ENCODE measurements at regions not wholly inside any gene's neighbourhood (a gene's known extent, or its start where the extent isn't known, plus 50 kb on each side); places are given as distances from the start of the nearest gene placed in this dataset.

- Mint-ChIP-seq H3K4me3 (no peak overlapping the region), H3K27ac (no peak overlapping the region), H3K27me3 (peaks cover 7% of the 10 kb centered on the region), H3K9me3 (ENCODE audit: insufficient read depth) (peaks cover 8% of the 10 kb centered on the region), H3K4me1 (no peaks in the 10 kb centered on the region)
- ChIA-PET CTCF (no interaction called here), POLR2A (no interaction called here)
- H2AFZ ChIP-seq (ENCODE audit: insufficient read depth, low read depth, low read length, poor library complexity, severe bottlenecking): no peak overlapping the region
- H3K4me3 ChIP-seq (ENCODE audit: control extremely low read depth in 1 of 5, extremely low read depth in 1 of 5, insufficient read depth in 1 of 5, low read depth in 2 of 5, low read length in 4 of 5): no peak overlapping the region
- DNase-seq: no peak
- H3K9ac ChIP-seq (ENCODE audit: low read length): no peak overlapping the region
- H3K27me3 ChIP-seq (replicated peaks in 1 of 4; ENCODE audit: control extremely low read depth in 1 of 4, control insufficient read depth in 3 of 4, insufficient read depth in 4 of 4, low read length in 3 of 4): peaks cover 0 to 3% (median 0%) of the 10 kb centered on the region in 4 experiments
- no peaks in the 10 kb centered on the region for H4K20me1 ChIP-seq (ENCODE audit: control insufficient read depth, insufficient read depth, low read length, poor library complexity, severe bottlenecking)
- intact Hi-C loops (cut with micrococcal nuclease): no loop called here
- WGBS (ENCODE audit: insufficient coverage): 88% methylated on average over 11 of the region's 11 CpGs
- no peak for TF ChIP-seq EZH2 (IDR thresholded peaks at IDR 0.05; ENCODE audit: borderline replicate concordance, insufficient read depth, low read depth, low read length, poor library complexity, severe bottlenecking)
- no peak for TF ChIP-seq CTCF (IDR thresholded peaks at IDR 0.05)
- no peaks in the 10 kb centered on the region for H3K79me2 ChIP-seq (ENCODE audit: control insufficient read depth, insufficient read depth, low read length)
- peaks cover 1 to 11% (median 8%) of the 10 kb centered on the region in 3 donors for H3K9me3 ChIP-seq (ENCODE audit: control extremely low read depth in 1 of 3, control insufficient read depth in 2 of 3, insufficient read depth in 1 of 3, low read length in 2 of 3)
- no peaks in the 10 kb centered on the region for H3K4me1 ChIP-seq (ENCODE audit: control insufficient read depth in 2 of 2, insufficient read depth in 2 of 2, low read length in 2 of 2)
- no peaks in the 10 kb centered on the region for H3K36me3 ChIP-seq (replicated peaks in 1 of 2; ENCODE audit: control extremely low read depth in 1 of 2, control insufficient read depth in 1 of 2, extremely low read depth in 1 of 2, insufficient read depth in 2 of 2, low read length in 1 of 2)
- H3K4me2 ChIP-seq (replicated peaks; ENCODE audit: low read depth, low read length, poor library complexity, severe bottlenecking): no peak overlapping the region
- no peak for ATAC-seq (ENCODE audit: low read depth)
- no peak overlapping the region for H3K27ac ChIP-seq (ENCODE audit: low read length in 2 of 2)
Observed at GRCh38 chr2:892401-892800, 58.2 kb upstream of the SNTG2 start.

GRCh38 chr2:891734-892133, 58.9 kb upstream of the SNTG2 start:
- POLR2A ChIA-PET: no interaction called here
- TF ChIP-seq CTCF (IDR thresholded peaks at IDR 0.05) (no peak), EZH2 (IDR thresholded peaks at IDR 0.05; ENCODE audit: borderline replicate concordance, insufficient read depth, low read depth, low read length, poor library complexity, severe bottlenecking) (no peak)
- Histone ChIP-seq H3K4me2 (replicated peaks; ENCODE audit: low read depth, low read length, poor library complexity, severe bottlenecking) (no peak overlapping the region), H3K27me3 (replicated peaks in 1 of 4; ENCODE audit: control extremely low read depth in 1 of 4, control insufficient read depth in 3 of 4, insufficient read depth in 4 of 4, low read length in 3 of 4) (peaks cover 0 to 3% (median 0%) of the 10 kb centered on the region in 4 experiments), H3K9me3 (ENCODE audit: control extremely low read depth in 1 of 3, control insufficient read depth in 2 of 3, insufficient read depth in 1 of 3, low read length in 2 of 3) (peaks cover 1 to 7% (median 2%) of the 10 kb centered on the region in 3 donors), H3K4me3 (ENCODE audit: control extremely low read depth in 1 of 5, extremely low read depth in 1 of 5, insufficient read depth in 1 of 5, low read depth in 2 of 5, low read length in 4 of 5) (no peak overlapping the region), H2AFZ (ENCODE audit: insufficient read depth, low read depth, low read length, poor library complexity, severe bottlenecking) (no peak overlapping the region), H3K9ac (ENCODE audit: low read length) (no peak overlapping the region), H3K27ac (ENCODE audit: low read length in 2 of 2) (no peak overlapping the region), H4K20me1 (ENCODE audit: control insufficient read depth, insufficient read depth, low read length, poor library complexity, severe bottlenecking) (no peaks in the 10 kb centered on the region), H3K79me2 (ENCODE audit: control insufficient read depth, insufficient read depth, low read length) (no peaks in the 10 kb centered on the region), H3K36me3 (replicated peaks in 1 of 2; ENCODE audit: control extremely low read depth in 1 of 2, control insufficient read depth in 1 of 2, extremely low read depth in 1 of 2, insufficient read depth in 2 of 2, low read length in 1 of 2) (no peaks in the 10 kb centered on the region), H3K4me1 (ENCODE audit: control insufficient read depth in 2 of 2, insufficient read depth in 2 of 2, low read length in 2 of 2) (no peaks in the 10 kb centered on the region)
- no CpG with 5 or more reads among the region's 4 CpGs for WGBS (ENCODE audit: insufficient coverage)
- CTCF ChIA-PET: no interaction called here
- no peak for DNase-seq
- Mint-ChIP-seq H3K9me3 (ENCODE audit: insufficient read depth) (peaks cover 8% of the 10 kb centered on the region), H3K27me3 (peaks cover 7% of the 10 kb centered on the region), H3K27ac (no peak overlapping the region), H3K4me3 (no peak overlapping the region), H3K4me1 (no peaks in the 10 kb centered on the region)
- intact Hi-C loops (cut with micrococcal nuclease): no loop called here
- ATAC-seq (ENCODE audit: low read depth): no peak
